ENCODE measurements at regions not wholly inside any gene's neighbourhood (a gene's known extent, or its start where the extent isn't known, plus 50 kb on each side); places are given as distances from the start of the nearest gene placed in this dataset.

- intact Hi-C loops (cut with micrococcal nuclease) = no loop called here
These were observed 289.7 kb downstream of the AJAP1 start for GRCh38 chr1:4944072-4944471.

GRCh38 chr1:4939266-4939665, 284.9 kb downstream of the AJAP1 start:
- CTCF ChIA-PET = no interaction called here
- Mint-ChIP-seq H3K27ac (no peak overlapping the region), H3K4me1 (no peaks in the 10 kb centered on the region), H3K9me3 (peaks cover 6% of the 10 kb centered on the region), H3K36me3 (ENCODE audit: low read depth) (no peaks in the 10 kb centered on the region), H3K4me3 (no peak overlapping the region), H3K27me3 (no peaks in the 10 kb centered on the region)
- ATAC-seq (ENCODE audit: low read depth) (no peak), DNase-seq (no peak)
- intact Hi-C loops (cut with micrococcal nuclease) = no loop called here
- TF ChIP-seq CTCF (IDR thresholded peaks at IDR 0.05) = no peak
- POLR2A ChIA-PET = no interaction called here

More at GRCh38 chr1:4944072-4944471, 289.7 kb downstream of the AJAP1 start:
- no peaks in the 10 kb centered on the region for H3K27me3 Mint-ChIP-seq
- no peaks in the 10 kb centered on the region for H3K36me3 Mint-ChIP-seq (ENCODE audit: low read depth)
- TF ChIP-seq CTCF (IDR thresholded peaks at IDR 0.05) = no peak
- no peak overlapping the region for H3K27ac Mint-ChIP-seq
- H3K9me3 Mint-ChIP-seq = peaks cover 5% of the 10 kb centered on the region
- ATAC-seq (ENCODE audit: low read depth) (no peak), DNase-seq (no peak)
- POLR2A ChIA-PET = no interaction called here
- no peak overlapping the region for H3K4me3 Mint-ChIP-seq
- H3K4me1 Mint-ChIP-seq = no peaks in the 10 kb centered on the region
- CTCF ChIA-PET = no interaction called here

- no peaks in the 10 kb centered on the region for H3K4me1 Mint-ChIP-seq
- POLR2A ChIA-PET = no interaction called here
- ATAC-seq (ENCODE audit: low read depth) (no peak), DNase-seq (no peak)
- H3K4me3 Mint-ChIP-seq = no peak overlapping the region
- intact Hi-C loops (cut with micrococcal nuclease) = no loop called here
- no peak for TF ChIP-seq CTCF (IDR thresholded peaks at IDR 0.05)
- peaks cover 6% of the 10 kb centered on the region for H3K9me3 Mint-ChIP-seq
- no peaks in the 10 kb centered on the region for H3K27me3 Mint-ChIP-seq
- CTCF ChIA-PET = no interaction called here
- no peak overlapping the region for H3K27ac Mint-ChIP-seq
- no peaks in the 10 kb centered on the region for H3K36me3 Mint-ChIP-seq (ENCODE audit: low read depth)
These were observed 283.6 kb downstream of the AJAP1 start for GRCh38 chr1:4937876-4938534.

- no peak overlapping the region for H3K27ac Mint-ChIP-seq
These were observed 281.4 kb downstream of the AJAP1 start for GRCh38 chr1:4935807-4936206.

GRCh38 chr1:4933232-4933631, 278.8 kb downstream of the AJAP1 start:
- ATAC-seq (ENCODE audit: low read depth) (no peak), DNase-seq (no peak)
- H3K27me3 Mint-ChIP-seq = no peaks in the 10 kb centered on the region
- H3K36me3 Mint-ChIP-seq (ENCODE audit: low read depth) = no peaks in the 10 kb centered on the region
- intact Hi-C loops (cut with micrococcal nuclease) = no loop called here
- no peaks in the 10 kb centered on the region for H3K4me1 Mint-ChIP-seq
- ChIA-PET POLR2A (no interaction called here), CTCF (no interaction called here)
- no peaks in the 10 kb centered on the region for H3K9me3 Mint-ChIP-seq
- no peak overlapping the region for H3K4me3 Mint-ChIP-seq
- no peak overlapping the region for H3K27ac Mint-ChIP-seq
- no peak for TF ChIP-seq CTCF (IDR thresholded peaks at IDR 0.05)

More at GRCh38 chr1:4935807-4936206, 281.4 kb downstream of the AJAP1 start:
- ChIA-PET CTCF (no interaction called here), POLR2A (no interaction called here)
- TF ChIP-seq CTCF (IDR thresholded peaks at IDR 0.05) = no peak
- H3K4me3 Mint-ChIP-seq = no peak overlapping the region
- intact Hi-C loops (cut with micrococcal nuclease) = no loop called here
- no peaks in the 10 kb centered on the region for H3K27me3 Mint-ChIP-seq
- H3K9me3 Mint-ChIP-seq = peaks cover 6% of the 10 kb centered on the region
- DNase-seq (no peak), ATAC-seq (ENCODE audit: low read depth) (no peak)
- H3K4me1 Mint-ChIP-seq = no peaks in the 10 kb centered on the region
- H3K36me3 Mint-ChIP-seq (ENCODE audit: low read depth) = no peaks in the 10 kb centered on the region

All from activated B cell treated with CpG ODN at 0.5 μM for 24 hours (primary cell).